ENCODE measurements at regions not wholly inside any gene's neighbourhood (a gene's known extent, or its start where the extent isn't known, plus 50 kb on each side); places are given as distances from the start of the nearest gene placed in this dataset.

DNA sequence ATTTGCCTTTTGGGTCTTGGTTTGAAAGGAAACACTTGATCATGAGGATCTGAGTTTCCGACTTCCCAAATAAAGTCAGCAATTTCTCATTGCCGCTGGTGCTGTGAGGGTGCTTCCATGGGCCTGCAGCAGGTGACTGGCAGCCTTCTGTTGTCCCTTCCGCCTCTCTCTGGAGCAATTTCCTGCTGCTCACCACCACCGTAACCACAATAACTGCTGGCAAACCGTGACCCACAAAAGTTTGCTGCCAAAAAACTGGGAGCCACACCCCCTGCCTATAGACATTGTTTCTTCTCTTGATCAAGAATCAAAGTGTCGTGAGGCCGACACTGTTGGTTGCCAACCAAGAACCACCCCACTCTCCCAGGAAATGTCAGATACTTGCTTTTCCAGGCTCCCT is 164.0 kb downstream of the NR2F2 start:
- Histone ChIP-seq H3K27me3 (no peaks in the 10 kb centered on the region), H3K9me3 (no peaks in the 10 kb centered on the region), H3K4me1 (no peaks in the 10 kb centered on the region), H3K27ac (no peak overlapping the region), H3K36me3 (no peaks in the 10 kb centered on the region), H3K4me3 (no peak overlapping the region)
- intact Hi-C loops (cut with DNase I): no loop called here
- TF ChIP-seq, protein P1, sequence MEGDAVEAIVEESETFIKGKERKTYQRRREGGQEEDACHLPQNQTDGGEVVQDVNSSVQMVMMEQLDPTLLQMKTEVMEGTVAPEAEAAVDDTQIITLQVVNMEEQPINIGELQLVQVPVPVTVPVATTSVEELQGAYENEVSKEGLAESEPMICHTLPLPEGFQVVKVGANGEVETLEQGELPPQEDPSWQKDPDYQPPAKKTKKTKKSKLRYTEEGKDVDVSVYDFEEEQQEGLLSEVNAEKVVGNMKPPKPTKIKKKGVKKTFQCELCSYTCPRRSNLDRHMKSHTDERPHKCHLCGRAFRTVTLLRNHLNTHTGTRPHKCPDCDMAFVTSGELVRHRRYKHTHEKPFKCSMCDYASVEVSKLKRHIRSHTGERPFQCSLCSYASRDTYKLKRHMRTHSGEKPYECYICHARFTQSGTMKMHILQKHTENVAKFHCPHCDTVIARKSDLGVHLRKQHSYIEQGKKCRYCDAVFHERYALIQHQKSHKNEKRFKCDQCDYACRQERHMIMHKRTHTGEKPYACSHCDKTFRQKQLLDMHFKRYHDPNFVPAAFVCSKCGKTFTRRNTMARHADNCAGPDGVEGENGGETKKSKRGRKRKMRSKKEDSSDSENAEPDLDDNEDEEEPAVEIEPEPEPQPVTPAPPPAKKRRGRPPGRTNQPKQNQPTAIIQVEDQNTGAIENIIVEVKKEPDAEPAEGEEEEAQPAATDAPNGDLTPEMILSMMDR (IDR thresholded peaks at IDR 0.05): no peak
- no peak for DNase-seq (ENCODE audit: low spot score in 2 of 2)

DNA sequence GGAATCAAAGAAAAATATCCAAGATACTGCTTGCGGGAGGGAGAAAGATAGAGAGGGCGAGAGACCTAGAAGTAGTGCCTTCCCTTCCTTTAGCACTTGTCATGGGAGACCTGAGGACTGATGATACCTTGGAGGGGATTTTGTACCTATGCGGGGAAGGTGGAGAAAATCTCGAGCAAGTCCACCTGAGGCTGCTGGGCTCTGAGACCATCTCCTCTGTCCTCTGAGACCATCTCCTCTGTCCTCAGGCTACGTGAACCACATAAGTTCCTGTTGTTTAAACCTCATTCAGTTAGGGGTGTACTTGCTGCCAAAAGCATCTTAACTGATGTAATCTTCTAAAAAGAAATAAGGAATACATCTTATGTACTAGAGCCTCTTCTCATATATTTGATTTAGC is 164.9 kb downstream of the NR2F2 start:
- DNase-seq (ENCODE audit: low spot score in 2 of 2): no peak
- no peaks in the 10 kb centered on the region for H3K27me3 ChIP-seq
- TF ChIP-seq, protein P1 (IDR thresholded peaks at IDR 0.05): no peak
- no peak overlapping the region for H3K27ac ChIP-seq
- no peaks in the 10 kb centered on the region for H3K4me1 ChIP-seq
- H3K9me3 ChIP-seq: no peaks in the 10 kb centered on the region
- intact Hi-C loops (cut with DNase I): no loop called here
- H3K4me3 ChIP-seq: no peak overlapping the region
- no peaks in the 10 kb centered on the region for H3K36me3 ChIP-seq

DNA sequence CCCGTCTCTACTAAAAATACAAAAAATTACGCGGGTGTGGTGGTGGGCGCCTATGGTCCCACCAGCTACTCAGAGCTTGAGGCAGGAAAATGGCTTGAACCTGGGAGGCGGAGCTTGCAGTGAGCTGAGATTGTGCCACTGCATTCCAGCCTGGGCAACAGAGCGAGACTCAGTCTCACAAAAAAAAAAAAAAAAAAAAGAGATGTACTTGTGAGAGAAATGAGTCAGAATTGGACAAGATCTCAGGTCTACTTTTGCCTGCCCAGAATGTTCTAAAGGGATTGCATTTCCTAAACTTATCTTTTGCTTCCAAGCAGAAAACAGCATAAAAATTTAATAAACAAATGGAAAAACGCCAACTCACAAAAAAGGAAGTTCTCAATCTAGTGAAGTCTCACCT is 167.5 kb downstream of the NR2F2 start:
- no peak for DNase-seq (ENCODE audit: low spot score in 2 of 2)
- no peaks in the 10 kb centered on the region for H3K4me1 ChIP-seq
- no peaks in the 10 kb centered on the region for H3K27me3 ChIP-seq
- no peak overlapping the region for H3K27ac ChIP-seq
- no peaks in the 10 kb centered on the region for H3K36me3 ChIP-seq
- H3K9me3 ChIP-seq: no peaks in the 10 kb centered on the region
- TF ChIP-seq, protein P1 (IDR thresholded peaks at IDR 0.05): no peak
- H3K4me3 ChIP-seq: no peak overlapping the region
- intact Hi-C loops (cut with DNase I): no loop called here

DNA sequence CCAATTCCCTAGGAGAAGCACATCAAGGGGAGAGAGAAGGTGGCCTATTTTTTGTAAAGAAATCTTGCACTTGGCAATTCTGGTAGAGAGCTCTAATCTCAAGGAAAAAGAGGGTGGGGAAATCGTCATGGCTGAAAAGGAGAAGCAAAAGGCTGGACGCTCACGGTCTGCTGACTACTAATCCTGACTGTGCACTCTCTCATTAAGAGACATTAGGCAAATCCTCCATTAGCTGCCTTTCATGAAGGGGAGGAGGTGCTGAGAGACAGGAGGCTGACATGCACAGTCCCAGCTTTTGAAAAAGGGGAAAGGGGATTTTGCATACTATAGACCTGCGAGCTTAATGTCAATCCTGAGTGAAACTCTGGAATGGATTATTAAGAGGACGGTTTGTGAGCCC is 170.0 kb downstream of the NR2F2 start:
- Histone ChIP-seq H3K27ac (no peak overlapping the region), H3K4me3 (no peak overlapping the region), H3K4me1 (no peaks in the 10 kb centered on the region), H3K36me3 (no peaks in the 10 kb centered on the region), H3K27me3 (no peaks in the 10 kb centered on the region), H3K9me3 (no peaks in the 10 kb centered on the region)
- no peak for DNase-seq (ENCODE audit: low spot score in 2 of 2)
- intact Hi-C loops (cut with DNase I): no loop called here
- TF ChIP-seq, protein P1 (IDR thresholded peaks at IDR 0.05): no peak

DNA sequence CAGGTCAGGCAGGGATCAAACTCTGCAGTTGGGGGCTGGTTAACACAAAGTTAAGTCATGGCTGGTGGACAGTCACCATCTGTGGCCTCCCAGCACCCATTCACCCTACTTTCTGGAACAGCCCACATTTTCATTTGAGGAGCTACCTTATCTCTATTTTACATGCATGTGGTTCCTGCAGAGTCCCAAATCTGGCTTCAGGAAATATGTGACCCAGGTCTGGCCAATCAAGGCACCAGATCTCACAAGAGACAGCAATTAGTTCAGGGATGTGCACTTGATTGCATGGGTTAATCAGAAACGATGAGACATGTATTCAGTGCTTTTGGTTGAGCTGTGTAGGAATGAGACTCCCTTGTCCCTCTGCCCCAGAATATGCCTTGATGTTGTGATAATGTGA is 170.9 kb downstream of the NR2F2 start:
- Histone ChIP-seq H3K36me3 (no peaks in the 10 kb centered on the region), H3K4me1 (no peaks in the 10 kb centered on the region), H3K27ac (no peak overlapping the region), H3K27me3 (no peaks in the 10 kb centered on the region), H3K9me3 (no peaks in the 10 kb centered on the region), H3K4me3 (no peak overlapping the region)
- intact Hi-C loops (cut with DNase I): no loop called here
- TF ChIP-seq, protein P1 (IDR thresholded peaks at IDR 0.05): no peak
- DNase-seq (ENCODE audit: low spot score in 2 of 2): no peak

DNA sequence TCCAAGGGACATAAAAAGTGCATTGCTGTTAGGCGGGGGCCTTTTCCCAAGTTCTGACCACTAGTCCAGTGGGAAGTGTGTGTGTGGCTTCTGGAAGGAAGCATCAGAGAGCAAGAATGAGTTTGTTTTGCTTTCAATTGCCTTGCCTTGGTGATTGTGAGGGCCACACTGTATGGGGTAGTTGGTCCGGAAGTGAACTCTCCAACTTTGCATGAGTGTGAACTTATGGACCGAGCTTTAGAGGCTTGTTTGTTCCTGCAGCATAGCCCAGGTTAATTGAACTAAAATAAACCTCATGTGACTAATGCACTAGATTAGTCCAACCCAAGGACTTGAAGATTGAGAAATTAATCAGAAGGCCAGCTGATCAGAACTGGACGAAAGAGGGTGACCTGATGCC is 171.7 kb downstream of the NR2F2 start:
- no peaks in the 10 kb centered on the region for H3K36me3 ChIP-seq

More for the DNA sequence above, 171.7 kb downstream of the NR2F2 start:
- Histone ChIP-seq H3K4me1 (no peaks in the 10 kb centered on the region), H3K27me3 (no peaks in the 10 kb centered on the region), H3K4me3 (no peak overlapping the region), H3K27ac (no peak overlapping the region), H3K9me3 (no peaks in the 10 kb centered on the region)
- TF ChIP-seq, protein P1 (IDR thresholded peaks at IDR 0.05): no peak
- no peak for DNase-seq (ENCODE audit: low spot score in 2 of 2)
- intact Hi-C loops (cut with DNase I): no loop called here
